ENCODE measurements at regions not wholly inside any gene's neighbourhood (a gene's known extent, or its start where the extent isn't known, plus 50 kb on each side); places are given as distances from the start of the nearest gene placed in this dataset.

GRCh38 chr9:38313421-38313820 is 79.1 kb upstream of the ALDH1B1 start:
- Histone ChIP-seq H3K27me3 (no peaks in the 10 kb centered on the region), H3K4me3 (no peak overlapping the region), H3K27ac (no peak overlapping the region), H3K4me1 (peaks cover 0 to 36% (median 27%) of the 10 kb centered on the region in 4 donors), H3K36me3 (no peaks in the 10 kb centered on the region), H3K9me3 (no peaks in the 10 kb centered on the region)
- intact Hi-C loops (cut with DNase I; ENCODE audit: low total_unique reads), result loop anchor here (10.0 kb wide), 1 partner anchor 101 kb away; no protein-coding TSS in a partner anchor
- TF ChIP-seq, protein P1, sequence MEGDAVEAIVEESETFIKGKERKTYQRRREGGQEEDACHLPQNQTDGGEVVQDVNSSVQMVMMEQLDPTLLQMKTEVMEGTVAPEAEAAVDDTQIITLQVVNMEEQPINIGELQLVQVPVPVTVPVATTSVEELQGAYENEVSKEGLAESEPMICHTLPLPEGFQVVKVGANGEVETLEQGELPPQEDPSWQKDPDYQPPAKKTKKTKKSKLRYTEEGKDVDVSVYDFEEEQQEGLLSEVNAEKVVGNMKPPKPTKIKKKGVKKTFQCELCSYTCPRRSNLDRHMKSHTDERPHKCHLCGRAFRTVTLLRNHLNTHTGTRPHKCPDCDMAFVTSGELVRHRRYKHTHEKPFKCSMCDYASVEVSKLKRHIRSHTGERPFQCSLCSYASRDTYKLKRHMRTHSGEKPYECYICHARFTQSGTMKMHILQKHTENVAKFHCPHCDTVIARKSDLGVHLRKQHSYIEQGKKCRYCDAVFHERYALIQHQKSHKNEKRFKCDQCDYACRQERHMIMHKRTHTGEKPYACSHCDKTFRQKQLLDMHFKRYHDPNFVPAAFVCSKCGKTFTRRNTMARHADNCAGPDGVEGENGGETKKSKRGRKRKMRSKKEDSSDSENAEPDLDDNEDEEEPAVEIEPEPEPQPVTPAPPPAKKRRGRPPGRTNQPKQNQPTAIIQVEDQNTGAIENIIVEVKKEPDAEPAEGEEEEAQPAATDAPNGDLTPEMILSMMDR (IDR thresholded peaks at IDR 0.05), result no peak
- no peak for DNase-seq

DNA sequence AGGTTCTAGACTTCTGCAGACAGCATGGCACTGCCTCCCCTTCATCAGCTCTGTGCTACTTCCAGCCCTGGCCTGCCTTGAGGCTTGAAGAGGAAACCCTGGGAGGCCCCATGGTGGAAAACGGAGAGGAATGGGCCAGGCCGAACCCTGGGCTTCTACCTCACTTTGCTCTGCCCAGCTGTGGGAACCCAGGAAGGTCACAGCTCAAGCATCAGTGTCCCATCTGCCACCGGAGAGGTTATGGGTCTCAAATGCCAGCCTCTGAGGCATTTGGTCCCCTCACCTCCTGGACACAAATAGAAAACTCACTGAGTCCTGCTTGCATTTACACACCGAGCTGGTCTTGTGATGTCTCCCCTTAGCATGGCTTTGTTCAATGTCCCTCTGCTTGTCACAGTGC is 80.1 kb upstream of the ALDH1B1 start:
- TF ChIP-seq, protein P1 (IDR thresholded peaks at IDR 0.05), result no peak
- intact Hi-C loops (cut with DNase I; ENCODE audit: low total_unique reads), result loop anchor here (10.0 kb wide), 1 partner anchor 102 kb away; no protein-coding TSS in a partner anchor
- no peak overlapping the region for H3K27ac ChIP-seq
- peaks cover 0 to 36% (median 27%) of the 10 kb centered on the region in 4 donors for H3K4me1 ChIP-seq
- H3K4me3 ChIP-seq, result no peak overlapping the region
- DNase-seq, result no peak
- no peaks in the 10 kb centered on the region for H3K36me3 ChIP-seq
- no peaks in the 10 kb centered on the region for H3K9me3 ChIP-seq
- H3K27me3 ChIP-seq, result no peaks in the 10 kb centered on the region

DNA sequence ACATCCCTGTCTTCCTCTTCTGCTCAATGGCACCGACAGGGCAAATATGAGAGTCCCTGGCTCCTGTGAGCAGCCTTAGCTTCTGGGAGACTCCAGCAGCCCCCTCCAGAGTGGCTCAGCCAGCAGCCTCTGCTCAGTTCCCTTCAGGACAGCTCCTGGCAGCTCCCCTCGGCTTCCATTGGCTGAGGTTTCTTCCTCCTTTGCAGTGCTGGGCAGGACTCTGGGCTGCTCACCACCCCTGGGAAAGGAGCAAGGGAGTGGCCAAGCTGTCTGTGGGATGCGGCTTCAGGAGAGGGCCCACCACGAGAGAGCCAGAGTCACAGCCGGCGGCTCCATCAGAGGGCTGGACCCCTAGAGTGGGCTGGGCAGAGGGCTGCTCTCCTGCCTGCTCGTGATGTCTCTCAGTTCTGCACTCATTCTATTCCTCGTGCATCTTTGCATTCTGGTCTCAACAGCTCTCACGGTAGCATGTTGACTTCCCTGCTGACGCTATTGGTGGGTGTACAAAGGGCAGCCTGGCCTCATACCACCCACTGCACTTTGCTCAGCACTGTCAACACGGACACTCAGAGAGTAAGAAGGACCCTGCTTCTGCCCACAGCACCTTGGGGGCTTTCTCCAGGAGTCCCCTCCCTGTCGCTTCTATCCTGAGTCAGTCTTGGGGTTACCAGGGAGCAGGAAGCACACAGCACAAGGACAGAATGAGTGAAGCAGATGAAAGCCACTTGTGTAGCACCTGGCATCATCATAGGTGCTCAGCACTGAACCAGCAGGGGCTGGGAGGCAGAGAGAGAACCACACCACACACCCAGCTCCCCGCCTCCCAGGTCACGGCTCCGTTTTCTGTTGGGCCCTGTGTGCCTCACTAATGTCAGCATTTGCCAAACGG is 80.9 kb upstream of the ALDH1B1 start:
- H3K9me3 ChIP-seq, result no peaks in the 10 kb centered on the region
- peak overlapping the region; percentile 38 to 49 for H3K4me3 ChIP-seq
- H3K27ac ChIP-seq, result peak overlapping the region; percentile 70 to 80
- no peaks in the 10 kb centered on the region for H3K36me3 ChIP-seq
- intact Hi-C loops (cut with DNase I; ENCODE audit: low total_unique reads), result loop anchor here (10.0 kb wide), 1 partner anchor 103 kb away; no protein-coding TSS in a partner anchor
- peak in 1 of 2 donors; percentile 77 for DNase-seq
- peaks cover 0 to 36% (median 27%) of the 10 kb centered on the region in 4 donors for H3K4me1 ChIP-seq
- H3K27me3 ChIP-seq, result no peaks in the 10 kb centered on the region
- TF ChIP-seq, protein P1 (IDR thresholded peaks at IDR 0.05), result no peak

DNA sequence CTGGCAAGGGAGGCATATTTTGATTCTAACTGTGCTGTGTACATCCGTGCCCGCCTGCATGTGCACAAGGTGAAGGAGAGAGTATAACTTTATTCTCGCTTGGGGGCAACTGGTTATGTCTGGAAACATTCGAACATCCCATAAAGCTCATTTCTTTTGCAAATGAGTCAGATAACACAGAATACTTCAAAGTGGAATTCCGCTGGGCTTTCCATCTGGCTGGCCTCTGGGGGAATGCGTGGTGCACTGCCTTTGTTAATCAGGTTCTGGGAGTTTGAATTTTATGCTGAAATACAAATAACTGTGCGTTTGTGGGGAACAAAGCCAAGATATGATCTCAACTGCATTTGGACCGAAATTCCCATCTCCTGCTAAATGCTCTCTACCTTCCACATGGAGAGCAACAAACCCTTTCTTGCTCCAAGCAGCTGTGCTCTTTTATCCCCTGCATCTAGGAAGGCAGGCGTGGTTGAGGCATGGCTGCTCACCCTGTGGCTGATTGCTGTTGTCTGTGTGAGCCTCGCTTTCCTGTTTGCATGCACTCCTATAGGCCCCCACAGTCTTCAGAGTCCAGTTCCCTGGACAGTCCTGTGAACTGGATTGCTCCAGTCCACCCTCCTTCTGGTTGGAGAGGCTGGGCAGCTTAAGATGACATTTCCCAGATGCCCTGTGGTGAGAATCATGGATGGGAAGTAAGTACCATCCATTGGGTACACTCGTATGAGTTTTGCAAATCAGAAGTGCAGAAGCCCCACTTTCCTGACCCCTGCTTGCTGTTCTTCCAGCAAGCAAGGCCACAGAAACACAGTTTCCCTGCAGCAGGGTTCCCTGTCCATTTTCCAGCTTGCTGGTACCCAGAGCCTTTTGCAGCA is 82.9 kb upstream of the ALDH1B1 start:
- DNase-seq, result no peak
- TF ChIP-seq, protein P1 (IDR thresholded peaks at IDR 0.05), result no peak
- intact Hi-C loops (cut with DNase I; ENCODE audit: low total_unique reads), result loop anchor here (10.0 kb wide), 1 partner anchor 105 kb away; no protein-coding TSS in a partner anchor

DNA sequence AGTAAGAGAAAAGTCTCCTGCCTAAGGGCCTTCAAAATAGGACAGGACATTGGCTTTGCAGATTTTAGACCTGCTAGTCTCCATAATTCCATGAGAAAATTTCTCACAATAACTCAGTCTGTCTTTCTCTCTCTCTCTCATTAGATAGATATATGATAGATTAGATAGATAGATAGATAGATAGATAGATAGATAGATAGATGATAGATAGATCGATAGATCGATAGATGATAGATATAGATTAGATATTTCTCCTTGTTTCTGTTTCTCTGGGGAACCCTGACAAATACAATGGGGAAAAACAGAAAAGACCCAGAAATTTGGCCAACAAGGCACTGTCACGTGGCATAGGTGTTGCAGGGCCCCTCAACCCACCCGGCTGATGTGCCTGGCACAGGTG is 84.4 kb upstream of the ALDH1B1 start:
- no peak for DNase-seq
- Histone ChIP-seq H3K4me1 (peaks cover 0 to 36% (median 27%) of the 10 kb centered on the region in 4 donors), H3K27ac (no peak overlapping the region), H3K27me3 (no peaks in the 10 kb centered on the region), H3K9me3 (no peaks in the 10 kb centered on the region), H3K4me3 (no peak overlapping the region), H3K36me3 (no peaks in the 10 kb centered on the region)
- TF ChIP-seq, protein P1 (IDR thresholded peaks at IDR 0.05), result no peak
- intact Hi-C loops (cut with DNase I; ENCODE audit: low total_unique reads), result no loop called here

More for the DNA sequence above, 82.9 kb upstream of the ALDH1B1 start:
- Histone ChIP-seq H3K4me1 (peaks cover 0 to 36% (median 27%) of the 10 kb centered on the region in 4 donors), H3K27ac (peak overlapping the region in 1 of 2 donors; percentile 80), H3K9me3 (no peaks in the 10 kb centered on the region), H3K4me3 (no peak overlapping the region), H3K36me3 (no peaks in the 10 kb centered on the region), H3K27me3 (no peaks in the 10 kb centered on the region)

Data from tibial artery (tissue), 4 donors.